ENCODE measurements at regions not wholly inside any gene's neighbourhood (a gene's known extent, or its start where the extent isn't known, plus 50 kb on each side); places are given as distances from the start of the nearest gene placed in this dataset.

DNA sequence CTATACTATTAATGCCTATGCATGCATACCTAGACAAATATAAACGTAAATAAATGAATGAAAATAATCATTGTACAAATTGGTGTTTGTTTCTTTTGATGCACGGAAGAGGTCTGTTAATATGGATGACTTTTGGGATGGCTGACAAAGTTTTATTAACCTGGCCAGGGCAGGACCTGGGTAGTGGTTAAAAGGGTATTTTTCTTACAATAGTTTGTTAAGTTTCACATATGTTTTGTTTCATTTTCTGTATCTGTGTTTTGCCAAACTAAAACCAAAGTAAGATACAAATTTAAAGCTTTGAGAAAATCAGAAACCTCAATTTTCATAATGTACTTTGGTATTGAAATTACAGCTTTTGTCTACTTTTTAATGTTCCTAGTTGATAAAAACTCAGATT, 222.7 kb upstream of the OLFM3 start:
- TF ChIP-seq TAF1 (IDR thresholded peaks at IDR 0.05; ENCODE audit: low read depth) (no peak), EGR1 (IDR thresholded peaks at IDR 0.05) (no peak), NFIC (IDR thresholded peaks at IDR 0.05) (no peak), EP300 (IDR thresholded peaks at IDR 0.05; ENCODE audit: borderline replicate concordance) (no peak), FOXM1 (IDR thresholded peaks at IDR 0.05; ENCODE audit: borderline replicate concordance, low read depth) (no peak), CEBPB (IDR thresholded peaks at IDR 0.05) (no peak), YY1 (IDR thresholded peaks at IDR 0.05; ENCODE audit: low read depth) (no peak), RAD21 (IDR thresholded peaks at IDR 0.05; ENCODE audit: low read depth) (no peak), TEAD4 (IDR thresholded peaks at IDR 0.05) (no peak)
- TF ChIP-seq, protein P1, sequence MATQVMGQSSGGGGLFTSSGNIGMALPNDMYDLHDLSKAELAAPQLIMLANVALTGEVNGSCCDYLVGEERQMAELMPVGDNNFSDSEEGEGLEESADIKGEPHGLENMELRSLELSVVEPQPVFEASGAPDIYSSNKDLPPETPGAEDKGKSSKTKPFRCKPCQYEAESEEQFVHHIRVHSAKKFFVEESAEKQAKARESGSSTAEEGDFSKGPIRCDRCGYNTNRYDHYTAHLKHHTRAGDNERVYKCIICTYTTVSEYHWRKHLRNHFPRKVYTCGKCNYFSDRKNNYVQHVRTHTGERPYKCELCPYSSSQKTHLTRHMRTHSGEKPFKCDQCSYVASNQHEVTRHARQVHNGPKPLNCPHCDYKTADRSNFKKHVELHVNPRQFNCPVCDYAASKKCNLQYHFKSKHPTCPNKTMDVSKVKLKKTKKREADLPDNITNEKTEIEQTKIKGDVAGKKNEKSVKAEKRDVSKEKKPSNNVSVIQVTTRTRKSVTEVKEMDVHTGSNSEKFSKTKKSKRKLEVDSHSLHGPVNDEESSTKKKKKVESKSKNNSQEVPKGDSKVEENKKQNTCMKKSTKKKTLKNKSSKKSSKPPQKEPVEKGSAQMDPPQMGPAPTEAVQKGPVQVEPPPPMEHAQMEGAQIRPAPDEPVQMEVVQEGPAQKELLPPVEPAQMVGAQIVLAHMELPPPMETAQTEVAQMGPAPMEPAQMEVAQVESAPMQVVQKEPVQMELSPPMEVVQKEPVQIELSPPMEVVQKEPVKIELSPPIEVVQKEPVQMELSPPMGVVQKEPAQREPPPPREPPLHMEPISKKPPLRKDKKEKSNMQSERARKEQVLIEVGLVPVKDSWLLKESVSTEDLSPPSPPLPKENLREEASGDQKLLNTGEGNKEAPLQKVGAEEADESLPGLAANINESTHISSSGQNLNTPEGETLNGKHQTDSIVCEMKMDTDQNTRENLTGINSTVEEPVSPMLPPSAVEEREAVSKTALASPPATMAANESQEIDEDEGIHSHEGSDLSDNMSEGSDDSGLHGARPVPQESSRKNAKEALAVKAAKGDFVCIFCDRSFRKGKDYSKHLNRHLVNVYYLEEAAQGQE (IDR thresholded peaks at IDR 0.05; ENCODE audit: low read depth), result no peak
- TF ChIP-seq, protein P2, sequence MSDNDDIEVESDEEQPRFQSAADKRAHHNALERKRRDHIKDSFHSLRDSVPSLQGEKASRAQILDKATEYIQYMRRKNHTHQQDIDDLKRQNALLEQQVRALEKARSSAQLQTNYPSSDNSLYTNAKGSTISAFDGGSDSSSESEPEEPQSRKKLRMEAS (IDR thresholded peaks at IDR 0.05), result no peak
